NCI-H2196 treated with DMSO at 0.1 percent for 48 hours (cell line): ENCODE measurements at regions not wholly inside any gene's neighbourhood (a gene's known extent, or its start where the extent isn't known, plus 50 kb on each side); places are given as distances from the start of the nearest gene placed in this dataset.

Experiments used
- DNase-seq: peaks from one replicate; lab custom pipeline; 2025; ENCODE audit not compliant: unreplicated experiment; lab: John Stamatoyannopoulos, UW

DNA sequence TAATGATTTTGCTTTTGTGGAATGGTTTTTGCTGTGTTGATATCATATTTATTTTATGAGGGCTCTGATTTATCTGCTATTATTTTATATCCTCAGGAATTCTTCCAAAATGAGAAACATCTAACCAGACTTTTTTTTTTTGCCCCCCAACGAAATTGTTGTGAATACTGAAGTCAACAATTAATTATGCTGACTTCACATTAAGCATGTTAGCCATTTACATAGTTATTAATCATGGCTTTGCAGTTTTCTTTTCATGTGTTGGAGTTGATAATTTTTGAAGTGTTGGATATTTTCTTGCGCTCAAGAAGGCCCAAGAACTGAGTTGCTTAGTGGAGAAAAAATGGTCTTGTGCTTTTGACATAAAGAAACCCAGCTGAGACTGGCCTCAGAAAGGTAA lies 246.6 kb upstream of the CRY1 start:
- no peak for DNase-seq

DNA sequence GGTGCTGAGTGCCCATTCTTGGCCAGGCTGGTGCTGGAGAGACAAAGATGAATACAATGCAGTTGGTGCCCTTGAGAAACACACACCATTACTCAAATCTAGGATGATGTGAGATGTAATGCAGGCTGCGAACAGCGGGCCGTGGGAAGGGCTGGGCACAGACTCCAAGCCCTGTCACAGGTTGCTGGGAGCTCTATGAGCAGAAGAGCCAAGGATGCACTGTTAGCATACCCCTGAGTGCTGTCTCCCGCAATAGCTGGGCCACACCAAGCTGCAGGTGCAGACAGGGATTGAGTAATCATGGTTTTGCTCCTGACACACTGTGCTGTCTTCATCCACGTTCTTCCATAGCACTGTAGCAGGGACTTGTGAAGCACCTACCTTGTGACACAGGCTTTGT lies 247.5 kb upstream of the CRY1 start:
- DNase-seq: no peak

DNA sequence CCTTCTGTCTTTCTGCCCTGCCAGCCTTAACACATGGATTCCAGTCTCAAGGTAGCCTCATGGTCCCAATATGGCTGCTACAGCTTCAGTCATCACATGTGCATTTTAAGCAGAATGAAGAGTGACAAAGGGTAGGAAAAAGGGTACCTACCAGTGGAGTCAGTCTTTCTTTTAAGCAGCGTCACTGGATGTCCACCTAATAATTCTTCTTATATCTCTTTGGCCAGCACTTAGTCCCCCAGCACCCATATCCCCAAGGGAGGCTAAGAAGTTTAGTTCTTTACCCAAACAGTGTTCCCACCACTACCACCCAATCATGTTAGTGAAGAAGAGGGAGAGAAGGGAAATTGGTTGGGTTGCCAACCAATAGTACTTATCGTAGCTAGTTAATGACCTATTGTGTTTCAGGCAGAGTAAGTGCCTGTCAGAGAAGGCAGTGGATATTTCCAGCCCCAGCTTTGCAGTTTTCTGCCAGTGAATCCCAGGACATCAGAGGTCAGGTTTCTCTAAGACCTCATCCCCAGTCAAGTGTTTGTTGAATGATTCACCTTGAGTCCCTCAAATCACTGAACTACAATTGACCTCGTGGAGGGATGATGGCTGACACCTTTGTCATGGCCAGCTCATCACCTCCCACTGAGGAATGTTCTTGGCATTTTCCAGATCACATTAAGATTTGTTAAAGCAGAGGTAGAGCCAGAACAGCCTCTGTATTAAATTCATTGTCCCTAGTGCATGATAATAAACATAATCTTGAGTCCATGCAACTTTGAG lies 250.9 kb upstream of the CRY1 start:
- no peak for DNase-seq

DNA sequence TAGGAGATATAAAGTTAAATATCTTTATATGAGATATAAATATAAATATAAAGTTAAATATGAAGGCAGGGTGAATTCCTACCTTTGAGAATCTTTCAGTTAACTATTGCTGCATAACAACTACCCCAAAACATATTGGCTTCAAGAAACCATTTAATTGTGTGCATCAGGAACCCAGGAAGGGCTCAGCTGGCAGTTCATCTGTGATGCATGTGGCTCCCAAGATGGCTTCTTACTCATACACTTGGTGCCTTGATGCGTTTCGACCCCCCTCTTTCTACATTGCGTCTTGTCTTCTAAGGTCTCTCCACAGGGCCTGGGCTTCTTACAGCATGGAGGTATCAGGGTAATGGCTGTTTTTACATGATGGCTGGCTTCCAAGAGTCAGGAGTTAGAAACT lies 253.9 kb upstream of the CRY1 start:
- DNase-seq: no peak

DNA sequence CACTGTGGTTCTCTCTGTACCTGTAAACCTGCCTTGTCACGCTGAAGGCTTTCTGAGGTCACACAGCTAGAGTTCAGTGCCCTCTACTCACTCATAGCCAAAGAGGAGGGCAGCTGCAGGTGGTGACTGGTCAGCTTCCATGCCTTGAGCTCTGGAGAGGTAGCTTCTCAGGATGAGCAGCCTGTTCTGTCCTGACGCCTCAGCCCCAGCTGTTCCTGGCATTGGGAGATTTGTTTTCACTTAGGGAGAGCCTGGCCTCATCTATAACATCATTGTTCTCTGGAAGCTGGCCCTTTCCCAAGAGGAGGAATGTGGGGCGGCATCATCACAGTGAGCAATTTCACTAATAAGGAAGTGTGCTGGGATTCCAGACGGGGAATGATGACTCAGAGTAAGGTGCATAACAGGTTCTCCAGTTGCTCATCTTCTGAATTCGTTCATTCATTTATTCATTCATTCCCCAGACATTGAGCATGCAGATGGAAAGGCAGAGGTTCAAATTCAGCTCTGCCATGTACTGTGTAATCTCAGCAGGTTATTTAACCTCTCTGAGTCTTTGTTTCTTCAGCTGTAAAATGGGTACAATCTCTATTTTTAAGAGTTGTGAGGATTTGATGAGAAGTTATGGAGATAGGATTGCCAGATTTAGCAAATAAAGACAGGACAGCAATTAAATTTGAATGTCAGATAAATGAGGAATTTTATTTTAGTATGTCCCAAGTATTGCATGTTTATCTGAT lies 255.8 kb upstream of the CRY1 start:
- DNase-seq: peak; percentile 25

DNA sequence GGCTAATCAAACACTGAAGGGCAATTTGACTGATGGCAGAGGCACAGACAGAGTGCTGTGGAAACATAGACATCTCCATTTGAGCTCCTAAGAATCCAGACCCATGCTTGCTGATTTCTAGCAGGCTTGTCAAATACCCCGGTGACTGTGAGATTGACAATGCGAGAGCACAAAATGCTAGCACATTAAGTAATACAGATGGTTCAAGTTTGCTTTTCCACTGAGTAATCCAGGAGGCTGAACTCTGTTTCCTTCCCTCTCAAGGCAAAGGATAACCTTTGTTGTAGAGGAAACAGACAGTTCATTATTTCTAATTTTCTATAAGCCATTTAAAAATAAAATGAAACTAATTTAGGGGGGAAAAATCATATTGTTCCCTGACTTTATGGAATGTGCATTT lies 256.5 kb upstream of the CRY1 start:
- no peak for DNase-seq

DNA sequence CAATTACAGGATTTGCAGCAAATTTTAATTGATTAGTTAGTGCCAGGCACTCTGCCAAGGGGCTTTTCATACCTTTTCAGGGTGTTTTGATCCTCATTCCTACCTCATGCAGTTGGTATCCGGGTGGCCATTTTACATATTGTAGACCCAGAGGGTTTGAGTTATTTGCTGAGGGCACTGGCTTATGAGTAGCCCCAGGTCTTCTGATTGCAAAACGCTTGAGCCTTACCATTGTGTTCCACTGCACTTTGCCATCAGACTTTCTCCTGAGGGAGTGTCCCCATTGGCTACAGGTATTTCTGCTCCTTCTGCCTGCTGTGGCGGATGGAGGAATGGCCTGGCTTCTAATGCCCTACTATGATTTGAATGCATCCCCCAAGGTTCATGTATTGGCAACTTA lies 257.8 kb upstream of the CRY1 start:
- no peak for DNase-seq

DNA sequence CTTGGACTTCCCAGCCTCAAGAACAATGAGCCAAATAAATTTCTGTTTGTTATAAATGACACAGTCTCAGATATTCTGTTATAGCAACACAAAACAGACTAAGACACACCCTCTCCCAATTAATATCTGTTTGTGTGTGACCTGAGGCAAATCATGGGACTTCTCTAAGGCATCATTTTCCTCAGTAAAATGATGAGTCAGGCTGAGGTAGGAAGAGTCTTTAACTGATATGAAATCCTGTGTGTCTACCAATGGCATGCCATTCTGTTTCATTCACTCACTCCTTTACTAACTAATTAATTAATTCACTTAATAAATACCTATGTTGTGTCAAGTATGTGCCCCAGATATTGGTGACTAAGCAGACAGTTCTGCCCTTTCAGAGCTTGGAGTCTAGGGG lies 258.4 kb upstream of the CRY1 start:
- no peak for DNase-seq

DNA sequence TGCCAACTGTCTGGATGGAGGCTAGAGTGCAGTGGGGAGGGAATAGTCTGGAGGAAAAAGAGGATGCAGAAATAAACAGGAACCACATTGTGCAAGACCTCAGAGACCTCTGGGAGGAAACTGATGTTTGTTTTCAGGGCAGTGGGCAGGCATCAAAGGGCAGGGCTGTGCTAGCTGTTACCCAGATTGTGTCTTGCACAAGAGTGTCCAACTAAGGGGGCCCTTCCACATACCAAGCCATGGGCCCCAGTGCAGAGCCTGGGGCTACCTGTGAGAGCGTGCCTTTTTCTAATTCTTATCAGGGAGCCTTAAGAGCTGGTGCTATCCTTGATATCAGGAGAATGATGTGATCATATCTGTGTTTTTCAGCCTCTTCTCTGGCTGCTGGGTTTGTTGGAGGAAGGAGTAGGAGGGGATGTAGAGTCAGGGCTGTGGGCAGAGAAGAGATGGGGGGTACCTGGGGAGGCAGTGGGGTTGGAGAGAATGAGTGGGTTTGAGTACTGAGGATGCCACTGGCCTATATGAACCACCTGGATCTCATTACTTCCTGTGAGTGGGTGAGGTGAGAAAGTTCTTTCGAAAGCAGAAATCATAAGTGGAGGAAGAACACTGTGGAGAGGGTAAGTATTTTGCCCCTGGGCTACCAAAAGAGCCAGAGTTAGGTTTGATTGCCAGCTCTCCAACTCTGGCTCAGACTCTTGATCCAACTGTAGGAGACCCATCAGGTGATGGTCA lies 259.2 kb upstream of the CRY1 start:
- DNase-seq: no peak

DNA sequence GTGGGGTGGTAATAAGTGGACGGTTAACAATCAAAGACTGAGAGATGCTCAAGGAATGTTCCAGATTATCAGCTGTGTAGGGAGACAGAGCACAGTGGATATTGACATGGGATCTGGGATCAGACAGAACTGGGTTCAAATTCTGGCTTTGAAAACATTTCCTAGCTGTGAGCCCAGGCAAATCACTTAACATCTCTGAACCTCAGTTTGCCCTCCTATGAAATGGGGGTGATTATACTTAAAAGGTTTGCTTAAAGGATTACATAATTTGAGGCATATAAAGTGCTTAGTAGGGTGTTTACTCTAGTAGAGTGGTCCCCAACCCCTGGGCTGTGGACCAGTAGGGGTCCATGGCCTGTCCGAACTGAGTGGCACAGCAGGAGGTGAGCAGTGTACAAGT lies 260.0 kb upstream of the CRY1 start:
- no peak for DNase-seq

DNA sequence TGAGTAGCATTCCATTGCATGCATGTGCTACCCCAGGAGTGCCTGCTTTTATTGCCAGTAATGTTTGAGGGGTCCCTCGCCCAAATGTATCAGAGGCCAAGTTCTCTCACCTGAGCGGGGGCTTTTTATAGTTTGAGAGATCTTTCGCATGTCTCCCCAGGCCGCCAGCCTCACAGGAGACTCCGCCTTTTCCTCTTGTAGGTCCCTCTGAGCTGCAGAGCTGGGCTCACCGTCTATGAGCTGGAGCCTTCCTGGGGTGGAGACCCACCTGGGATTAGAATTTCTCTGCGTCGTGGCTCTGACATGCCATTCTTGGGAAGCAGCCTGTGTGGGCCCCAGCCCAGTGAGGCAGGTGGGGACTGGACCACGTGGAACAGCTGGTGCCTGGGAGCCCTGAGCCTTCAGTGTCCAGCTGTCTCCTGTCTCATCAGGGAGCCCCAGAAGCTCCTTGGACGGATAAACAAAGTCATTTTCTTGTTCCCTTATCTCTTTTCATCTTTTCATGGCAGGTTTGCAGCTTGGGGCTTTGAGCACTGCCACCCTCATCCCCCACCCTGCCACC lies 261.7 kb upstream of the CRY1 start:
- no peak for DNase-seq

DNA sequence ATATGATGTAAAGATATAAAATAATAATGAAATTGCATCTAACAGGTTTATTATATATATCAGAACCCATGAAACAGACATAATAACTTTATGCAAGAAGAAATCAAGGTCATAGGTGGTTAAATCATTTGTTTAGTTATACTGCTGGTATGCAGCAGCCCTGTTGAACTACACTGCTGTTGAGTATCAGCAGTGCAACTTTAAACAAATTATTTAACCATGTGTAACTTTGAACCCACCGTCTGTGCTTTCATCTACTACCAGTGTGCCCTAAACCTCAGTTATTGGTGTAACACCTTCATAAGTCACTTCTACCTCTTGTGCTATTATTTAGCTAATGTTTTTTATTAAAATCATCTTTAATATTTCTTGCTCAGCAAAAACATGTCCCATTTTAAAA lies 262.3 kb upstream of the CRY1 start:
- DNase-seq: no peak

DNA sequence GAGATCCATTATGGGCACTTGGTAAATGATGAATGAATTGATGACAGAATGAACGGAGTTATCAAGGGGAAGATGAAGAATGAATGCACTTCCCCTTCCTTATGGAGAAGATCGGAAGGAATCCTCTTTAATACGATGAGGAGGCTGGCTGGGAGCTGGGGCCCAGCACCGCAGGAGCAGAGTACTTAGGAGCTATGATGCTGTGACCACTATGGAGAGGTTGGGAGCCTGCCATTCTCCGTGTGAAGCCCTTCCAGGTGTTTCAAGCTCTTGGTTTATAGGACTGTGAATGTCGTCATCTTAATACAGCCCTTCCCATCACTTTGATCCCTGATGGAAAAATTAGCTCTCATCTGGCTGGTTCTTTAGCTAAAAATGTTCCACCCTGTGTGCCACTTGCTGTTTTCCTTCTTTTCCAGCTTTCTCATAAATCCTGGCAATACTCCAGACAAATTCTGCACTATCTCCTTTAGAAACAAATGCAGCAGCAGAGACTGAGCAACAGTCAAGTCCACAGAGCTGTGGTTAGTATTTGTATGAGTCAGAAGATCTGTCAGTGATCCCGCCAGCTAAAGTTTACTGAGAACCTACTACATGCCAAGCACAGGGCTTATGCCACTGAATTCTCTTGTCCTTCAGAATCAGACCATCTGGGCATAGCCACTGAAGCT lies 263.1 kb upstream of the CRY1 start:
- no peak for DNase-seq

DNA sequence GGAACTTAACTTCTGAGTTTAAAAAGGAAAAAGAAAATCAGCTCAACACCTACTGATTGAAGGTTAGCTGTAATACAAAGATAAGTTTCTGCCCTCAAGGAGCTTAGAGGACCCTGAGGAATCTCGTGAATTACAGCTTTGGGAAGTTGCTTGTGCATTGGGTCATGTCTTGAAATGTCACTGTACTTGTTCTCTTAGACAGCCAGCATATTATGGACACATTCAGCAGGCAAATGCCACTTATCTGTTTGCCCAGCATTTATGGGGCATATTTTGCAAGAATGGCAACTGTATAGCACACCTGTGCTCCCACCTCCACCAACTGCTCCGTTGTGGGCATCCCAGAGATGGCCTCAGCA lies 263.6 kb upstream of the CRY1 start:
- no peak for DNase-seq

DNA sequence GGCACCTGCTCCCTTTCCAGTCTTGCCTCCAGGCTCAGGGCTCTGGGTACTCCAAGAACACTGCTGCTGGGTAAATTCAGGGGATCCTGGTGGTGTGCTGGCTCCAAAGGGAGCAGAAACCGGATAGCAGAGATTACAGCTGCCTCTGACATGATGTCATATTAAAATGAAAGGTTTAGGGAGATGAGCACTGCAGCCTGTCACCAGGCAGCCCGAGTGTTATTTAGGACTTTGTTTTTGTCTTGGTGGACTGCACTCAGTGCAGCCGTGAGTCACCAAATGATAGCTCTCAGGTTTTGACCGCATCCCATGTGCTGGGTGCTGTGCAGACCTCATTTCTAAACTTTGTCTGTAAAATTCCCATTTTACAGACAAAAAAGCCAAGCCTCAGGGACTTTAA lies 266.0 kb upstream of the CRY1 start:
- DNase-seq: no peak

DNA sequence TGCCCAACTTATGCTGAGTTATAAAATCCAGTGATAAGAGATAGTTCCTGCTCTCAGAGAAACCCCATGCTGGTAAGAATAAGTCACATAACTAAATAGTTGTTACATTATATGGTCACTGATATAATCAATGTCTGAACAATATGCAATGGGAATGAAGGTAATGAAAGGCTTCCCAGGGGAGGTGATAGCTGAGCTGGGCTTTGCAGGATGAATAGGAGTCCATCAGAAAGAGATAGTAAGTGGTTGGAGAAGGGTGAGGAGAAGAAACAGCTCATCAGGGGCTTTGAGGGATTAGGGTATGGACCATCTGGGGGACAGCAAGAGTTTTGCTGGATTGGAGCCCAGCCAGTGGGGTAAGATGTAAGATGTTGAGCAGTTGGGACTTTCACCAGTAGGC lies 266.7 kb upstream of the CRY1 start:
- no peak for DNase-seq

DNA sequence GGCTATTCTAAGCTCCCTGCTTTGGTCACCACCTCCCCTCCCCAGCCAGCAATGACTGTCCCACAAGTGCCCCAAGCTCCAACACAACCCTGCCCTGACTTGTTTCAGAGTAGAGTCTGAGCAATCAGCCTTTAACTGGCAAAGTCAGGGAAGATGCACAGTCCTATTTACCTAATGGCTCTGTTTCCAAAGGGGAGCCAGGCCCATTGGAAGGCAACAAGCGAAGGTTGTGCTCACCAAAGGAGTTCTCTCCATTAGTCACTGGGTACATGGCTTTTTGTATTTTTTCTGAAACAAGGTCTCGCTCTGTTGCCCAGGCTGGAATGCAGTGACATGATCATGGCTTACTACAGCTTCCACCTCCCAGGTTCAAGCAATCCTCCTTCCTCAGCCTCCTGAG lies 267.1 kb upstream of the CRY1 start:
- DNase-seq: no peak

DNA sequence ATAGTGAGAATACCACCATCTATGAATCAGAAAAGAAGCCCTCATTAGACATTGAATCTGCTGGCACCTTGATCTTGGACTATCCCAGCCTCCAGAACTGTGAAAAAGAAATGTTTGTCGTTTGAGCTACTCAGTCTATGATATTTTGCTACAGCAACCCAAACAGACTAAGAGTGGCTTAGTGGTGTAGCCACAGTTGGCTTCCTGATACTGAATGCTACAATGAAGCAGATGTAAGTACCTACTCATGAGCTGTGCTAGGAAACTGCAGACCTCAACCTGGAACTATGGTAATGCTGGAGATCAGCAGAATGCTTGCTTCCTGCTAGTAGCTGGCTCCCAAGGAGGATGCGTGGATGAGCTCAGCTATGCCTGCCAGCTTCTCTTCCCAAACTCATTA lies 268.6 kb upstream of the CRY1 start:
- no peak for DNase-seq

DNA sequence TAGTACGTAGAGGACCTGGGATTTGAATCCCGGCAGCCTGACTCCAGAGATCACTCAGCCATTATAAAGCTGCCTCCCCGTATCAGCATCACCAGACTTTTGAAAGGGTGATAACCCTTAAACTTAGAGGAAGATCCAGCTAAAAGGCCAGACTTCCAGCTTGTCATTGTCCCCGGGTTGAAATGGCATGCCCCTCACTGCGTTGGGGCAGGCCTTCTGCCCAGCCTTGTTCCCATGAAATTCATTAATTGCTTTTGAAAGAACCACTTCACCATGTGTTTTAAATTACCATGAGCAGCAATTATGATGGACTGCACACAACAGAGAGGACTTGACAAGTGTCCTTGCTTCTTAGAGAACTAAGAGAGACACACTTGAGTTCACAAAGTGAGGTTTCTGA lies 269.6 kb upstream of the CRY1 start:
- no peak for DNase-seq

DNA sequence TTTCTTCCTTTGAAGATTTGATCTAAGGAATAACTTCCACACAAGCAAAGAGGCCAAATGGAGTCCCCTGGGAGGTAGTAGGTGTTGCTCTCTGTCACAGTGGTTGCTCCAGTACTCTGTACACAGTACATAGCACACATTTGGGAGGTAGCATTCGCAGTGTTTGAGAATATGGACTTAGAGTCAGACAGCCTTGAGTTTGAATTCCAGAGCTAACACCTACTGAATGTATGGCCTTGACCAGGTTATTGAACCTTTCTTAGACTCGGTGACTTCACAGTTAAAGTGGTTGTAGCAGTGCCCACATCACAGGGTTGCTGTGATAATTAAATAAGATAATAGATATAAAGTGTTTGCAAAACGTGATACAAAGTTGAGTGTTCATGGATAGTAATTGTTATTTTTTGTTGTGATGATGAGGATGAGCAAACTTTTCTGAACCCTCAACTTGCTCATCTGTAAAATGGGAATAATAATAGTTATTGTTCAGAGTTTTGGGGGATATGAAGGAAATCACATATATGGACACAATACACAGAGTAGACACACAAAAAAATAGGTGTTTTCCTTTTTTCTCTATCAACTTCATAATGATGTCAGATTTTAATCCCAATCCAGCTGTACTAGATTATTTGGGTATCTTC lies 271.6 kb upstream of the CRY1 start:
- no peak for DNase-seq

DNA sequence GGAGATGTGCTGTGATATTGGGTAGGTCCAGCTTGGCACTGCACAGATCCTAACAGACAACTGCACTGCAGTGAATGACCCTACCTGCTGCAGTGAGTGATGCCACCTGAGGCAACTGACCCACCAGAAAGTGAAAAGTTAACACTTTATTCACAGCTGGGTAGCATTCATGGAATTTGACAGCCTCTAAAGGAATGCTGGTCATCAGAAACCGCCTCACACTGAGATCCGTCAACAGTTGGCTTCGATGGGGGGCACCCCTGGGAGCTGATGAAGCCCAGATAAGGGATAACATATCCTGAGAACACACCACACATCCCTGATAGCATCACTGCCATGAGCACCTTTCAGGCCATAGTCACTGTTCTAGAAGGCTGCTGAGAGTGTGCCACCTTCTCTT lies 272.4 kb upstream of the CRY1 start:
- DNase-seq: no peak
